ENCODE measurements at regions not wholly inside any gene's neighbourhood (a gene's known extent, or its start where the extent isn't known, plus 50 kb on each side); places are given as distances from the start of the nearest gene placed in this dataset.

GRCh38 chr2:228239207-228239906 lies 57.9 kb upstream of the SPHKAP start:
- Histone ChIP-seq H3K9me3 (ENCODE audit: low read depth) (no peaks in the 10 kb centered on the region), H3K36me3 (replicated peaks; ENCODE audit: insufficient read depth, low read depth) (no peaks in the 10 kb centered on the region), H3K4me2 (no peak overlapping the region), H4K20me1 (ENCODE audit: insufficient read depth, poor library complexity, severe bottlenecking) (no peaks in the 10 kb centered on the region), H3K79me2 (no peaks in the 10 kb centered on the region), H3K4me3 (no peak overlapping the region), H2AFZ (no peak overlapping the region), H3K9me2 (replicated peaks; ENCODE audit: insufficient read depth) (no peaks in the 10 kb centered on the region), H3K4me1 (ENCODE audit: insufficient read depth) (no peaks in the 10 kb centered on the region), H3K27me3 (no peaks in the 10 kb centered on the region), H3K27ac (no peak overlapping the region)
- no peak for TF ChIP-seq EZH2phosphoT487 (IDR thresholded peaks at IDR 0.05; ENCODE audit: low read depth, severe bottlenecking, unreplicated experiment)
- TF ChIP-seq CTCF (IDR thresholded peaks at IDR 0.05; ENCODE audit: poor library complexity), result no peak
- no peak for TF ChIP-seq EZH2 (IDR thresholded peaks at IDR 0.05; ENCODE audit: borderline replicate concordance)
- 58% methylated on average over 1 of the region's 1 CpG for WGBS (ENCODE audit: low lambda C conversion rate, missing lambda C conversion rate)
- DNase-seq (ENCODE audit: low spot score), result no peak
